ENCODE measurements at regions not wholly inside any gene's neighbourhood (a gene's known extent, or its start where the extent isn't known, plus 50 kb on each side); places are given as distances from the start of the nearest gene placed in this dataset.

DNA sequence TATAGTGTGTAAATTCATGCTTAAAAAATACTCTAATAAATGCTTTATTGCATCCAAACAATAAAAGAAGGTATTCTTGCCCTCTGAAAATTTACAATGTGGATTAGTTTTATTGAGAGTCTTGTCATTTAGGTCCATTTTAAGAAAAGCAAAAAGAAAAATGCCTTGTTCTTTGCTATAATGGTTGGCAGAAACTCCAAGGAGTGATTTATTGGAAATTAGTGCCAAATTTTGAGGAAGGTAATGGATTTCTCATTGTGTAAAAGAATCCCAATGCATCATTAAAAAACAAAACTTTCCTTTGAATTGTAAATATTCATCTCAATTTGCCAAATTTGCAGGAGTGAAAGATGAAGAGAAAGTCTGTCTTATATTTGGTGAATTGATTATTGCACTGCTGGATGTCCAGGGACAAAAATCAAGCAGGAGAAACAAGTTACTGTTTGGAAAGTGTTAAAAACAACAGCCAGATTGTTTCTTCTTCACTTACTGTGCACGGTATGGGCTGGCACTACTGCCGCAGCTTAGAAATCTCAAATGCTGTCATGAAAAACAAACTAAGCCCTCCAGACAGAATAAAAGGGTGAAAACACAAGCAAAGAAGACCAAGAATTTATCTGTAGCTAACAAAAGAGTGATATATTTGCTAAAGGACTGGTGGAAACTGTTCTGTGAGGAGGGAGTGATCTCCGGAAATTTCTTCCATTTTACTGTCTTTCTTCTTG lies 511.7 kb downstream of the TMTC2 start:
- ATAC-seq: no peak

DNA sequence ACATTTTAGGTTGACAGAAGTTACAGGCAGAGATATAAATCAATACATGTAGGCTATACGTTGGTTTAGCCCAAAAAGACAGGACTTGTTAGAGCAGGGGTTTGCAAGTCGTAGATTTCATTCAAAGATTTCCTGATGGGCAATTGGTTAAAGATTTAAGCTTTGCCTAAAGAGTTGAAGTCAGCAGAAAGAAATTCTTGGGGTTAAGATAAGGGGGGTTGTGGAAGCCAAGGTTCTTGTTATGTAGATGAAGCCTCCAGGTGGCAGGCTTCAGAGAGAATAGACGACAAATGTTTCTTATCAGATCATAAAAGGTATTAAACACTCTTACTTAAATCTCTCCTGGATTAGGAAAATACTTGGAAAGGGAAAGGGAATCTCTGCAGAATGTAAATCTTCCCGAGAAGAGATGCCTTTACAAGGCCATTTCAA lies 510.8 kb downstream of the TMTC2 start:
- no peak for ATAC-seq

- ATAC-seq: no peak
These were observed 510.1 kb downstream of the TMTC2 start for GRCh38 chr12:83196694-83197350.

DNA sequence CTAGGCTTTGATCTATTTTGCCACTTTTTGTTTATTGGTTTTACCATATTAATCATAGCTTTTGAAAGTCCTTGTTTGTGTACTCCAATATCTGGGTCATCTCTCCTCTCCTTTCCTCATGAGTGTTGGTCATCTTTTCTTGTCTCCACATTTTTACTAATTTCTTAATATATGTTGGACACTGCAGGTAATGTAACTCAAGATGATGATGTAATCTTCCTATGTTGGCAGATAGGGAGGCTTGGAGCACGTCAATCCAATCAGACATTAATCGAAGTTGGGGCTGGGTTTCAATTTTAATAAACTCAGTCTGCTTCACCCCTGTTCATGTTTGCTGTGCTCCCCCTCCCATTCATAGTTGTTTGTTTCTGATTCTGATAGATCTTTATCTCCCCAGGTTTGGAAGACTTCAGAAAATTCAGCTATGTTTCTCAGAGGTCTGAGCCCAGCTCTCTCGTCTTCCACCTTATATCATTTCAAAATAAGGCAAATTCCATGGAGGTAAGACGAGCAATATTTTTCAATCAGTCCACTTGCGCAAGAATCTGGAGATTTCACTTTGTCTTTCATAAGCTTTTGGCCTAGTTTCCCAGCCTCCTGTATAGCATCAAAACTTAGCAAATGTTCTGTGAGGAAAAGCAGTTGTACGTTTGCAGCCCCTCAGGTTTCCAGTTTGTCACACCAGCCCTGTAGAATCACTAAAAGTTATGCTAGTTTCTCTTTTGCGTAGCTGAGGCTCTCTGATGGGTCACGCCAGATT lies 504.1 kb downstream of the TMTC2 start:
- ATAC-seq: no peak

DNA sequence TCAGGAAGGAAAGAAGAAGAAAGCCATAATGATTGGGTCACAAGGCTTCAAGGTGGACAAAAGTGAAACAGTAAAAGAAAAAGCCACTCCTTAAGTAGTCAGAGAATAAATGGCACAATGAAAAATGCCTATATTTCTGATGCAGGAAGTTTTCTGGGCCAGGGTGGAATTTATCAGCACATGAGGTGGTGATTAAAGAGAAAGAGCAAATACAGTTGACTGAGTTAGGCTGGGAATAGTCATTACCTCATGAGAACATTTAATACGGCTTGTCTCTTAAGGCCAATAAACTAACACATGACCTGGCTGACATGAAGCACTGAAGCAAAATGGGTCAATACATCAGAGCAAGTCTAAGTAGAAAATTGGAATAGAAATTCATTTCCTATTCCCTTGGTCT lies 499.7 kb downstream of the TMTC2 start:
- ATAC-seq: no peak

GRCh38 chr12:83185241-83185640 lies 498.5 kb downstream of the TMTC2 start:
- no peak for ATAC-seq
